NT2/D1 (cell line): ENCODE measurements at regions not wholly inside any gene's neighbourhood (a gene's known extent, or its start where the extent isn't known, plus 50 kb on each side); places are given as distances from the start of the nearest gene placed in this dataset.

Source experiments
- SUZ12 ChIP-seq: IDR thresholded peaks from 2 replicates; pipeline ENCODE4 v1.6.1; 2011; ENCODE audit not compliant: insufficient read length, insufficient read depth; ENCODE audit errors: extremely low read depth
- YY1 ChIP-seq: IDR thresholded peaks from 2 replicates; pipeline ENCODE4 v1.6.1; 2011; ENCODE audit not compliant: insufficient read length, insufficient read depth

- TF ChIP-seq YY1, result no peak
- no peak for TF ChIP-seq SUZ12
These were observed 158.5 kb downstream of the KLRB1 start for GRCh38 chr12:9449181-9449580.
